Skeletal muscle satellite cell (primary cell): ENCODE measurements at regions not wholly inside any gene's neighbourhood (a gene's known extent, or its start where the extent isn't known, plus 50 kb on each side); places are given as distances from the start of the nearest gene placed in this dataset.

Experiments used
- H3K27me3 ChIP-seq: 2 replicates; pipeline ENCODE4 v1.7.0; 2013; ENCODE audit warnings: low read length; ENCODE audit not compliant: control insufficient read depth, insufficient read depth
- H3K36me3 ChIP-seq: 2 replicates; pipeline ENCODE4 v1.7.0; 2013; ENCODE audit warnings: mild to moderate bottlenecking, control low read depth, low read length; ENCODE audit not compliant: insufficient read depth
- H3K4me1 ChIP-seq: 2 replicates; pipeline ENCODE4 v1.7.0; 2013; ENCODE audit warnings: low read length; ENCODE audit not compliant: control insufficient read depth, insufficient read depth
- H3K4me2 ChIP-seq: 2 replicates; pipeline ENCODE4 v1.7.0; 2013; ENCODE audit warnings: mild to moderate bottlenecking, low read length
- H3K4me3 ChIP-seq: 2 replicates; pipeline ENCODE4 v1.7.0; 2013; ENCODE audit warnings: low read length
- H3K9ac ChIP-seq: 2 replicates; pipeline ENCODE4 v1.7.0; 2013; ENCODE audit warnings: mild to moderate bottlenecking, low read depth, low read length, moderate library complexity
- H3K9me3 ChIP-seq: replicated peaks from 2 replicates; pipeline ENCODE4 v1.7.0; 2013; ENCODE audit warnings: mild to moderate bottlenecking, control low read depth, low read length

GRCh38 chr1:228992044-228992443, 256.8 kb downstream of the RHOU start:
- Histone ChIP-seq H3K4me3 (no peak overlapping the region), H3K9me3 (no peaks in the 10 kb centered on the region), H3K4me2 (no peak overlapping the region), H3K9ac (no peak overlapping the region), H3K27me3 (peaks cover 24% of the 10 kb centered on the region), H3K36me3 (no peaks in the 10 kb centered on the region), H3K4me1 (no peaks in the 10 kb centered on the region)

- H3K4me2 ChIP-seq, result no peak overlapping the region
- H3K4me1 ChIP-seq, result no peaks in the 10 kb centered on the region
- peaks cover 28% of the 10 kb centered on the region for H3K27me3 ChIP-seq
- H3K9ac ChIP-seq, result no peak overlapping the region
- no peaks in the 10 kb centered on the region for H3K9me3 ChIP-seq
- H3K36me3 ChIP-seq, result no peaks in the 10 kb centered on the region
- no peak overlapping the region for H3K4me3 ChIP-seq
These were observed 257.7 kb downstream of the RHOU start for GRCh38 chr1:228992907-228993535.

DNA sequence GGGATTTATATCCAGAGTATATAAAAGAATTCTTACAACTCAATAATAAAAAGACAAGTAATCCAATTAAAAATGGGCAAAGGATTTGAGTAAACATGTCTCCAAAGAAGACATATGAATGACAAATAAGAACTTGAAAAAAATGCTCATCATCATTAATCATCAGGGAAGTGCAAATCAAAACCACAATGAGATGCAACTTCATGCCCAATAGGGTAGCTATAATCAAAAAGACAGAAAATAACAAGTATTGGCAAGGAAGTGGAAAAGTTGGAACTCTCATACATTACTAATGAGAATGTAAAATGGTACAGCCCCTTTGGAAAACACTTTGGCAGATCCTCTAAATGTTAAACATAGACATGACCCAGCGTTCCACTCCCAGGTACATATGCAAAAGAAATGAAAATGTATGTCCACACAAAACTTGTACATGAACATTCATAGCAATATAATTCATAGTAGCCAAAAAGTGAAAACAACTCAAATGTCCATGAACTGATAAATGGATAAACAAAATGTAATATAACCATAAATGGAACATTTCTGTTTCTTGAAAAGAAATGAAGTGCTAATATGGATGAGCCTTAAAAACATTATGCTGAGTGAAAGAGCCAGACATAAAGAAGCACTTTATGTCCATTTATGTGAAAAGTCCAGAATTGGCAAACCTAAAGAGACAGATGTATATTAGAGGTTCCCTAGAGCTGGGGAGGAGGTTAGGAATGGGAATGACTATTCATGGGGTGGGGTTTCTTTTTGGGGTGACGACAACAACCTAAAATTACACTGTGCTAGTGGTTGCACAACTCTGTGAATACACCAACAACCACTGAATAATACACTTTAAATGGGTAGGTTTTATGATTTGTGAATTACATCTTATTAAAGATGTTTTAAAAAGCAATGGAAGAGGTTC, 259.7 kb downstream of the RHOU start:
- no peaks in the 10 kb centered on the region for H3K4me1 ChIP-seq
- no peak overlapping the region for H3K4me2 ChIP-seq
- H3K27me3 ChIP-seq, result peaks cover 19% of the 10 kb centered on the region

DNA sequence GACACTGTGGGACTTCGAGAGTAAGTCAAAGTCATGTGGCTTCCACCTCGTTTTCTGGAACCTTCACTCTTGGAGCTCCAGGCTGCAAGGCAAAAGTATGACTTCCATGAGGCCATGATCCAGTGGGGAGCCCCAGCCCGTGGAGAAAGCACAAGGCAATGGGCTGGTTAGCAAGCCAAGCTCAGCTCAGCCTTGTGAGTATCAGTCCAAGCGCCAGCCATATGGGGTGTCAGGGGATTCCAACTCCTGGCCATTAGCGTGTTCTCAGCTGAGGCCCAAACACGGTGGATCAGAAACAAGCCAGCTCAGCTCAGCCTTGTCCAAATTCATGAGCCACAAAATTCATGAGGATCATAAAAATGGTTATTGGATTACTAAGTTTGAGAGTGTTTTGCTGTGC, 261.0 kb downstream of the RHOU start:
- Histone ChIP-seq H3K9ac (no peak overlapping the region), H3K4me3 (no peak overlapping the region), H3K4me2 (no peak overlapping the region), H3K36me3 (no peaks in the 10 kb centered on the region), H3K27me3 (peaks cover 19% of the 10 kb centered on the region), H3K4me1 (no peaks in the 10 kb centered on the region), H3K9me3 (no peaks in the 10 kb centered on the region)

More for the DNA sequence above, 259.7 kb downstream of the RHOU start:
- H3K9me3 ChIP-seq, result no peaks in the 10 kb centered on the region
- no peak overlapping the region for H3K4me3 ChIP-seq
- H3K9ac ChIP-seq, result no peak overlapping the region
- no peaks in the 10 kb centered on the region for H3K36me3 ChIP-seq

GRCh38 chr1:228997721-228998144, 262.5 kb downstream of the RHOU start:
- Histone ChIP-seq H3K9ac (no peak overlapping the region), H3K4me3 (no peak overlapping the region), H3K4me1 (no peaks in the 10 kb centered on the region), H3K4me2 (no peak overlapping the region), H3K27me3 (peaks cover 8% of the 10 kb centered on the region), H3K9me3 (no peaks in the 10 kb centered on the region), H3K36me3 (no peaks in the 10 kb centered on the region)

DNA sequence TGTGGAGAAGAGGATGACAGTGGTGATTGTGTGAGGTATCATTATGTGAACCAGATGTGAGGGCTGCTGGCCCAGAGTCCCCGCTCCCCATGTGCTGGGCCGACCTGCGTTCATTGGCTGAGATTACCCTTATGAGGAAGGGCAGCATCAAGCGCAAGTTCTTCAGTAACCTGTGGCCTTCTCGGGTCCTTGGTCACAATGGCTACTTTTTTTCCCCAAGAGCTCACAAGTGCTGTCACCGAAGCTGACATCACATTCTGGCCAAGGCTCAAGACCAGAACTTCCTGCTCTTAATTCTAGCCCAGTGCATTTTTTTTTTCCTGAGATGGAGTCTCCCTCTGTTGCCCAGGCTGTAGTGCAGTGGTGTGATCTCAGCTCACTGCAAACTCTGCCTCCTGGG, 262.9 kb downstream of the RHOU start:
- H3K27me3 ChIP-seq, result peaks cover 8% of the 10 kb centered on the region
- no peak overlapping the region for H3K4me3 ChIP-seq
- H3K4me2 ChIP-seq, result no peak overlapping the region
- H3K9ac ChIP-seq, result no peak overlapping the region
- no peaks in the 10 kb centered on the region for H3K9me3 ChIP-seq
- H3K4me1 ChIP-seq, result no peaks in the 10 kb centered on the region
- H3K36me3 ChIP-seq, result no peaks in the 10 kb centered on the region

GRCh38 chr1:228999446-229000170, 264.3 kb downstream of the RHOU start:
- no peaks in the 10 kb centered on the region for H3K9me3 ChIP-seq
- H3K9ac ChIP-seq, result no peak overlapping the region
- no peaks in the 10 kb centered on the region for H3K4me1 ChIP-seq
- no peak overlapping the region for H3K4me3 ChIP-seq
- H3K36me3 ChIP-seq, result no peaks in the 10 kb centered on the region
- H3K4me2 ChIP-seq, result no peak overlapping the region
- H3K27me3 ChIP-seq, result peaks cover 8% of the 10 kb centered on the region

- Histone ChIP-seq H3K9me3 (no peaks in the 10 kb centered on the region), H3K4me1 (no peaks in the 10 kb centered on the region), H3K4me3 (no peak overlapping the region), H3K4me2 (no peak overlapping the region), H3K36me3 (no peaks in the 10 kb centered on the region), H3K27me3 (peaks cover 8% of the 10 kb centered on the region), H3K9ac (no peak overlapping the region)
These were observed 264.9 kb downstream of the RHOU start for GRCh38 chr1:229000187-229000586.

- H3K9me3 ChIP-seq, result no peaks in the 10 kb centered on the region
- no peaks in the 10 kb centered on the region for H3K4me1 ChIP-seq
- H3K4me2 ChIP-seq, result no peak overlapping the region
- H3K36me3 ChIP-seq, result no peaks in the 10 kb centered on the region
- H3K9ac ChIP-seq, result no peak overlapping the region
- no peak overlapping the region for H3K4me3 ChIP-seq
- peaks cover 6% of the 10 kb centered on the region for H3K27me3 ChIP-seq
These were observed 266.3 kb downstream of the RHOU start for GRCh38 chr1:229001467-229002011.

DNA sequence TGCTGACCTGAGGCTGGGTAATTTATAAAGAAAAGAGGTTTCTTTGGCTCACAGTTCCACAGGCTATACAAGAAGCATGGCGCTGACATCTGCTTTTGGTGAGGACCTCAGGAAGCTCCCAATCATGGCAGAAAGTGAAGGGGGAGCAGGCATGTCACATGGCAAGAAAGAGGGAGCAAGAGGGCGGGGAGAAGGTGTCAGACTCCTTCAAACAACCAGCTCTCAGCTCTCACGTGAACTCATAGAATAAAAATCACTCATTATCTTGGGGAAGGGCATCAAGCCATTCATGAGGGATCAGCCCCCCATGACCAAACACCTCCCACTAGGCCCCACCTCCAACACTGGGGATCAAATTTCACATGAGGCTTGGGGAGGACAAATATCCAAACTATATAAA, 266.8 kb downstream of the RHOU start:
- no peak overlapping the region for H3K9ac ChIP-seq
- H3K4me1 ChIP-seq, result no peaks in the 10 kb centered on the region
- no peak overlapping the region for H3K4me3 ChIP-seq
- H3K4me2 ChIP-seq, result no peak overlapping the region
- H3K36me3 ChIP-seq, result no peaks in the 10 kb centered on the region
- H3K9me3 ChIP-seq, result no peaks in the 10 kb centered on the region
- peaks cover 6% of the 10 kb centered on the region for H3K27me3 ChIP-seq

- Histone ChIP-seq H3K4me2 (no peak overlapping the region), H3K4me1 (no peaks in the 10 kb centered on the region), H3K9ac (no peak overlapping the region), H3K27me3 (peaks cover 6% of the 10 kb centered on the region), H3K4me3 (no peak overlapping the region), H3K36me3 (no peaks in the 10 kb centered on the region), H3K9me3 (no peaks in the 10 kb centered on the region)
These were observed 267.2 kb downstream of the RHOU start for GRCh38 chr1:229002451-229002960.
